Activated T-cell treated with anti-CD3 and anti-CD28 coated beads, Interleukin-2, amount 50 U/mL, for 4 hours (primary cell): ENCODE measurements at regions not wholly inside any gene's neighbourhood (a gene's known extent, or its start where the extent isn't known, plus 50 kb on each side); places are given as distances from the start of the nearest gene placed in this dataset.
"Not testable (repeated sequence)": the region's sequence is repeated elsewhere in the genome, so short reads cannot be mapped to it uniquely, and the experiment has no call there.

Experiments
- ATAC-seq, 2 donors: fragments of 200-7000 bp; cut with Tn5 transposase; one replicate each; pipeline ENCODE4 v1.10.0; 2021
- DNase-seq: peaks from one replicate; pipeline ENCODE4 v3.0.0-alpha.2; 2020
- H3K27me3 Mint-ChIP-seq: one replicate; pipeline ENCODE4 v1.8.0; 2021; ENCODE audit warnings: low read depth, mixed read lengths
- H3K36me3 Mint-ChIP-seq: one replicate; pipeline ENCODE4 v1.8.0; 2022; ENCODE audit warnings: mixed read lengths; ENCODE audit not compliant: insufficient read depth
- H3K4me1 Mint-ChIP-seq: one replicate; pipeline ENCODE4 v1.8.0; 2021; ENCODE audit warnings: low read depth, mixed read lengths
- H3K4me3 Mint-ChIP-seq: one replicate; pipeline ENCODE4 v1.8.0; 2021; ENCODE audit warnings: mild to moderate bottlenecking, moderate library complexity, mixed read lengths
- H3K9me3 Mint-ChIP-seq: one replicate; pipeline ENCODE4 v1.8.0; 2021; ENCODE audit warnings: mixed read lengths

DNA sequence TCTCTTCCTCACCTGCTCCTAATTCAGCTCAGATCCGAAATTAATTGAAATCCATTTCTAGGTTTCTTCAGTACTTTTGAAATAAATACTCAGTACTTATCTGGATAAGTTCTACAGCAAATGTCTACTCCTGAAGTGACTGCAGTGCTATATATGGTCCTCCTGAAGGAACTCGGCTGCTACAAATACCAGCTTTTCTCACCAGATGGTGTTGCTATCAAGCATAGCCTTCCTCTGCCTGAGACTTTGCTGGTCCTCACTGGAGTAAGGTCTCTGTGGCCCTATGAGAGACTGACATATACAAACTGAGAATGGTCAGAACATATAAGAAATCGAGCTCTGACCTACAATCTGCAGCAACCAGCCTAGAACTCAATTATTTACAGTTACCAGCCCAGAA is 161.6 kb downstream of the NDFIP2 start:
- H3K4me3 Mint-ChIP-seq = no peak overlapping the region
- DNase-seq (no peak), ATAC-seq (no peak)
- H3K27me3 Mint-ChIP-seq = peaks cover 4% of the 10 kb centered on the region
- H3K4me1 Mint-ChIP-seq = no peaks in the 10 kb centered on the region
- H3K9me3 Mint-ChIP-seq = no peaks in the 10 kb centered on the region
- no peaks in the 10 kb centered on the region for H3K36me3 Mint-ChIP-seq

DNA sequence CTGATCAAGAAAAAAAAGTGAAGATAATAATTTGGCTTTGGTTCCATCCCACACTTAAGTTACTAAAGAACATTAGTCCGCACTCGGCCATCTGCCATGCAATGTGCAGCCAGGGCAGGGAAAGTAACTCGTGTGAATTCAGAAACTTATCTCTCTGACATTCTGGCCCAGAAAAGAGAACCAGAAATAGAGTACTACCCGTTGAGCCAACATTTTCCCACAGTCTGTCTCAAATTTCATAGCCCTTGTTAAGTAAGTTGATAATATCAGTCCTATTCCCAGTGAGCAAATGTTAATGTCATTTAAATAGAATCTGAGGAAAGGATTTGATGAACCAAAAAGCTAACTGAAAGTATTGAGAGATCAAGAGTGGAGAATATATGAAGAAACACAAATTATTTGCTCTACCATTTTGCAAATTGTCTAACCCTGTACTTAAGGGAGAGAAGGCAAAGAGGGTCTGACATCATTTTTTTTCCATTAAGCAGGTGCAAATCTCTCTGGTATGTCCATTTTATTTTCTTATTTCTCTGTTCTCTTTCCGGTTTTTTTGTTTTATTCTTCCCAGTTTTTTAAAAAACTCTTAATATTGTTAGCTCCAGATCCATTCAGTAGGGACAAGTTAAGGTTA is 156.3 kb downstream of the NDFIP2 start:
- H3K4me3 Mint-ChIP-seq = no peak overlapping the region
- H3K9me3 Mint-ChIP-seq = no peaks in the 10 kb centered on the region
- no peak for DNase-seq
- no peaks in the 10 kb centered on the region for H3K4me1 Mint-ChIP-seq
- no peaks in the 10 kb centered on the region for H3K36me3 Mint-ChIP-seq
- peaks cover 3% of the 10 kb centered on the region for H3K27me3 Mint-ChIP-seq
- ATAC-seq = no peak

- no peaks in the 10 kb centered on the region for H3K4me1 Mint-ChIP-seq
- peaks cover 6% of the 10 kb centered on the region for H3K27me3 Mint-ChIP-seq
- DNase-seq (no peak), ATAC-seq (no peak)
- no peak overlapping the region for H3K4me3 Mint-ChIP-seq
- no peaks in the 10 kb centered on the region for H3K36me3 Mint-ChIP-seq
- H3K9me3 Mint-ChIP-seq = no peaks in the 10 kb centered on the region
Observed at GRCh38 chr13:79631051-79631659, 150.2 kb downstream of the NDFIP2 start.

DNA sequence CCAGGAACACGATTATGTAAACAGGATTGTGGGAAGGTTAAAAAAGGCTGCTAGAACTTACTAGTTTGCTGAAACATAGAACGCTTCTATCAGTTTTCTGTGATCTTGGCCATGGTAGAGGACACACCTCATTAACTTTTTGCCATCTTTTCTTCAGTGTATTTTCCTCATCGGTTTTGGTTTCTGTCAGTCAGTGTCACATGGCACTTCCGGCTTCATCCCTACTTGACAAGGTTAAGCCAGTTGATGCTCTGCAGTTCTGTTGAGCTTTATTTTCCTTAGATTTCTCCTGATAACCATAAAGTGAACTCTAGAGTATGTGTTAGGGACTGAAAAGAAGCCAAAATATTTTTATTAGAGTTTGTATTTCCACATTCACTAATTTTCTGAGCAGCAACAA is 147.5 kb downstream of the NDFIP2 start:
- Mint-ChIP-seq H3K4me3 (no peak overlapping the region), H3K36me3 (no peaks in the 10 kb centered on the region), H3K9me3 (no peaks in the 10 kb centered on the region), H3K4me1 (no peaks in the 10 kb centered on the region), H3K27me3 (peaks cover 12% of the 10 kb centered on the region)
- DNase-seq = no peak
- no peak for ATAC-seq

- Mint-ChIP-seq H3K4me1 (no peaks in the 10 kb centered on the region), H3K36me3 (no peaks in the 10 kb centered on the region), H3K9me3 (no peaks in the 10 kb centered on the region), H3K4me3 (no peak overlapping the region), H3K27me3 (peaks cover 16% of the 10 kb centered on the region)
- ATAC-seq = no peak
- DNase-seq = no peak
Observed at GRCh38 chr13:79626924-79627323, 146.0 kb downstream of the NDFIP2 start.

DNA sequence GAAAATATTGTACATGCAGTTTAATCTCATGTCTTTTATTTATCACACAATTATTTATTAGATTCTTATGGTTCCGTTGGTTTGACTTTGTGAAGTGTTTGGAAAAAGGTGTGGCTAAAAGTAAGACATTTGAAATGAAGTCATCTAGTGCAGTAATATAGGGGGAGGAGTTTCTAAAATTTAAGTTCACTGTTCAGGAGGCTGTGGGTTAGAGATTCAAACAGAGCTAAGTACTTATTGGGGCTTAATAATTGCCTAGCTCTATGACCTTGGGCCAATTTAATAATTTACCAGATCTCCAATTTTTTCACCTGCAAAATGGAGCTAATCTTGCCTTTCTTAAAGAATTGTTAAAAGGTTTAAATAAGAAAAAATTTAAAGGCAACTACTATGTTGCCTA is 144.6 kb downstream of the NDFIP2 start:
- DNase-seq (no peak), ATAC-seq (no peak)
- no peak overlapping the region for H3K4me3 Mint-ChIP-seq
- H3K4me1 Mint-ChIP-seq = no peaks in the 10 kb centered on the region
- peaks cover 17% of the 10 kb centered on the region for H3K27me3 Mint-ChIP-seq
- H3K36me3 Mint-ChIP-seq = no peaks in the 10 kb centered on the region
- no peaks in the 10 kb centered on the region for H3K9me3 Mint-ChIP-seq

DNA sequence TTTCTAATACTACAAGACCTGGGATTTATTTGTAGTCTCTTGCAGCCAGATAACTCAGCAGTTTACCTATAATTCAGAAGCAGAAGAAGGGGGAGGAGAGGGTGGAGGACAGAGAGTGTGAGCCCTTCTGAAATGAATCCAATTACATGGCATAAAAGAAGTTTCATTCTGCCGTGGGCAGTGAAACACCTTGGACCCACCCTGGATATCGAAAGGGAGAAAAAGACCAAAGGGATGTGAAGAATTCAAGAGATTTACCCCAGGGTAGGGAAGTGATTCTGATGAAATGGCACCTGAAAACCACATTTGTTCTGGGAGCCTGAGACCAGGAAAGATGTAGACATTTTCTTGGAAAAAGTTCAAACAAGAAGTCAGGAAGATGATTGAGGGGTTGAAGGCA is 140.9 kb downstream of the NDFIP2 start:
- Mint-ChIP-seq H3K36me3 (no peaks in the 10 kb centered on the region), H3K4me1 (no peaks in the 10 kb centered on the region), H3K9me3 (no peaks in the 10 kb centered on the region), H3K4me3 (no peak overlapping the region), H3K27me3 (peaks cover 25% of the 10 kb centered on the region)
- DNase-seq (no peak), ATAC-seq (no peak)

- H3K9me3 Mint-ChIP-seq = no peaks in the 10 kb centered on the region
- DNase-seq (no peak), ATAC-seq (no peak)
- no peaks in the 10 kb centered on the region for H3K4me1 Mint-ChIP-seq
- no peaks in the 10 kb centered on the region for H3K36me3 Mint-ChIP-seq
- H3K4me3 Mint-ChIP-seq = no peak overlapping the region
- H3K27me3 Mint-ChIP-seq = peaks cover 25% of the 10 kb centered on the region
Observed at GRCh38 chr13:79621449-79621848, 140.5 kb downstream of the NDFIP2 start.

- DNase-seq (no peak), ATAC-seq (no peak)
- H3K36me3 Mint-ChIP-seq = no peaks in the 10 kb centered on the region
- H3K27me3 Mint-ChIP-seq = peaks cover 10% of the 10 kb centered on the region
- H3K4me3 Mint-ChIP-seq = no peak overlapping the region
- H3K4me1 Mint-ChIP-seq = no peaks in the 10 kb centered on the region
- H3K9me3 Mint-ChIP-seq = peaks cover 3% of the 10 kb centered on the region
Observed at GRCh38 chr13:79614250-79614918, 133.4 kb downstream of the NDFIP2 start.

GRCh38 chr13:79612604-79613003 is 131.6 kb downstream of the NDFIP2 start:
- H3K27me3 Mint-ChIP-seq = peaks cover 9% of the 10 kb centered on the region

GRCh38 chr13:79607895-79608294 is 126.9 kb downstream of the NDFIP2 start:
- H3K27me3 Mint-ChIP-seq, ATAC-seq, DNase-seq, H3K4me3 Mint-ChIP-seq, H3K9me3 Mint-ChIP-seq, H3K4me1 Mint-ChIP-seq, H3K36me3 Mint-ChIP-seq: not testable (repeated sequence)

More at GRCh38 chr13:79612604-79613003, 131.6 kb downstream of the NDFIP2 start:
- Mint-ChIP-seq H3K9me3 (peaks cover 3% of the 10 kb centered on the region), H3K4me1 (no peaks in the 10 kb centered on the region), H3K4me3 (no peak overlapping the region), H3K36me3 (no peaks in the 10 kb centered on the region)
- DNase-seq (no peak), ATAC-seq (no peak)
